SK-N-MC (cell line): ENCODE measurements at regions not wholly inside any gene's neighbourhood (a gene's known extent, or its start where the extent isn't known, plus 50 kb on each side); places are given as distances from the start of the nearest gene placed in this dataset.

ENCODE experiments used
- DNase-seq: peaks from one replicate; pipeline ENCODE4 v3.0.0-alpha.2; 2011; ENCODE audit warnings: low read depth, low spot score
- H3K27ac ChIP-seq: fragments of 200-600 bp; sonication (generic); 2 replicates; pipeline ENCODE4 v1.5.1; 2016; ENCODE audit warnings: mixed run types
- H3K36me3 ChIP-seq: fragments of 200-600 bp; sonication (generic); 2 replicates; pipeline ENCODE4 v1.6.1; 2017; ENCODE audit warnings: antibody characterized with exemption, low read length, mixed read lengths; ENCODE audit not compliant: insufficient read depth
- H3K4me3 ChIP-seq: fragments of 200-600 bp; sonication (generic); 2 replicates; pipeline ENCODE4 v1.5.1; 2016
- H3K9ac ChIP-seq: fragments of 200-600 bp; sonication (generic); 2 replicates; pipeline ENCODE4 v1.8.0; 2017; ENCODE audit warnings: mixed run types, mixed read lengths; ENCODE audit not compliant: insufficient read length
- H3K9me3 ChIP-seq: fragments of 200-600 bp; sonication (generic); 2 replicates; pipeline ENCODE4 v1.6.1; 2017; ENCODE audit warnings: low read depth, mild to moderate bottlenecking, antibody characterized with exemption, low read length, moderate library complexity, mixed read lengths
- EZH2 ChIP-seq: fragments of 200-600 bp; sonication (generic); IDR thresholded peaks from one replicate; pipeline ENCODE4 v1.6.1; 2017; ENCODE audit warnings: antibody characterized with exemption
- FOXP2 ChIP-seq: optimal IDR thresholded peaks from 2 replicates; pipeline ENCODE3; 2011; ENCODE audit warnings: mild to moderate bottlenecking, moderate library complexity; ENCODE audit not compliant: insufficient read depth; ENCODE audit errors: extremely low read length, control extremely low read depth
- POLR2AphosphoS5 ChIP-seq: IDR thresholded peaks from 2 replicates; pipeline ENCODE4 v1.6.1; 2012; ENCODE audit warnings: mild to moderate bottlenecking, low read depth, low read length, borderline replicate concordance

DNA sequence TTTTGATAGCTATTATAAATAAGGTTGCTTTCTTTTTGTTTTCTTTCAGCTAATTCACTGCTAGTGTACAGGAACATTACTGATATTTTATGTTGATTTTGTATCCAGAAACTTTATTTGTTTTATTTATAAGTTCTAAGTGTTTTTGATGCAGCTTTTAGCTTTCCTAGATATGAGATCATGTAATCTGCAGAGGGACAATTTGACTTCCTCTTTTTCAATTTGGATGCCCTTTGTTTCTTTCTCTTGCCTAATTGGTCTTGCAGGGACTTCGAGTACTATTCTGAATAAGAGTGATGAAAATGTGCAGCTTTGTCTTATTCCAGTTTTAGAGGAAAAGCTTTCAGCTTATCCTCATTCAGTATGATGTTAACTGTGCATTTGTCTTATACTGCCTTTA lies 643.4 kb upstream of the CDH2 start:
- TF ChIP-seq FOXP2 (no peak), POLR2AphosphoS5 (no peak), EZH2 (no peak)
- Histone ChIP-seq H3K4me3 (no peak overlapping the region), H3K36me3 (no peaks in the 10 kb centered on the region), H3K9ac (no peak overlapping the region), H3K9me3 (no peaks in the 10 kb centered on the region), H3K27ac (no peak overlapping the region)
- DNase-seq: no peak

DNA sequence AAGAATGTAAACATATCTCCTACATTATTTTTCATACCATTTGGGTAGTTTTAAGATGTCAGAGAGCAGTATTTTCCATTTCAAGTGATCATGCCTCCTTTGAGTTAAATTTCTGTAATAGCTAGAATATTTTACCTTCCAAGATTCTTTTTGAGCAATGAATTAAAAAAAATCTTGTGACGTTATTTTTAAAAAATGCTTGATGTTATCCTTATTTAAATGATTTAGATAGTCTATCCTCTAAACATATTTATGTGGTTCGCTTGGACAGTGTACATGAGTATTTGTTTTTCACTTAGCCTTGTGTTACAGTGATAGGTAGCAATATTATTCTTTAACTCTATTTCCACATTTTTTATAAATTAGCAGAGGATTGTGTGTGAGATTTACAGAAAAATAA lies 639.2 kb upstream of the CDH2 start:
- H3K9me3 ChIP-seq: no peaks in the 10 kb centered on the region
- H3K9ac ChIP-seq: no peak overlapping the region
- TF ChIP-seq FOXP2 (no peak), POLR2AphosphoS5 (no peak), EZH2 (no peak)
- DNase-seq: no peak
- H3K36me3 ChIP-seq: no peaks in the 10 kb centered on the region
- H3K27ac ChIP-seq: no peak overlapping the region
- no peak overlapping the region for H3K4me3 ChIP-seq

GRCh38 chr18:28814365-28814764 lies 637.4 kb upstream of the CDH2 start:
- Histone ChIP-seq H3K9me3 (no peaks in the 10 kb centered on the region), H3K4me3 (no peak overlapping the region), H3K27ac (no peak overlapping the region), H3K9ac (no peak overlapping the region), H3K36me3 (no peaks in the 10 kb centered on the region)
- no peak for TF ChIP-seq POLR2AphosphoS5
- TF ChIP-seq FOXP2: no peak
- no peak for TF ChIP-seq EZH2
- no peak for DNase-seq

GRCh38 chr18:28808373-28808772 lies 631.4 kb upstream of the CDH2 start:
- no peak for TF ChIP-seq EZH2
- Histone ChIP-seq H3K36me3 (no peaks in the 10 kb centered on the region), H3K9ac (no peak overlapping the region), H3K4me3 (no peak overlapping the region), H3K27ac (no peak overlapping the region), H3K9me3 (no peaks in the 10 kb centered on the region)
- DNase-seq: no peak

DNA sequence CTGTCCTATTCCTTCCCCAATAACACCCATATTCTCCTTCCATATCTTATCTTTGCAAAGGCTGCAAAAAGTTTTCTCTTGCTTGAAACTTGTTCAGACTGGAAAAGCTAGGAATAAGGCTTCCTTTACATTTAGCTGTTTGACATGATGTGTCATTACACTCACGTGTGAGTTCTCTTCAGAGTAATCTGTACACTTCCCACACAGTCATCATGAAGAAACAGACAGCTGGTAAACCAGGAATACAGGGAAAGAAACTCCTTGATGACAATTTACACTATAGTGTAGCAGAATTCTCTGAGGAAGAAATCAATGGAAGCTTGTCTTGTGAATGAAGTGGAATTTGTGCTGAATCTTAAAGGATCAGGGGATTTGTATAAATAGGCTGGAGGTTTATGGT lies 628.6 kb upstream of the CDH2 start:
- Histone ChIP-seq H3K36me3 (no peaks in the 10 kb centered on the region), H3K9me3 (no peaks in the 10 kb centered on the region), H3K9ac (no peak overlapping the region), H3K27ac (no peak overlapping the region), H3K4me3 (no peak overlapping the region)
- TF ChIP-seq EZH2 (no peak), POLR2AphosphoS5 (no peak), FOXP2 (no peak)
- no peak for DNase-seq

- no peak for DNase-seq
- TF ChIP-seq FOXP2: no peak
- no peak for TF ChIP-seq POLR2AphosphoS5
- no peak overlapping the region for H3K9ac ChIP-seq
- H3K27ac ChIP-seq: no peak overlapping the region
- H3K9me3 ChIP-seq: no peaks in the 10 kb centered on the region
- no peak overlapping the region for H3K4me3 ChIP-seq
- no peaks in the 10 kb centered on the region for H3K36me3 ChIP-seq
Observed at GRCh38 chr18:28804512-28805202, 627.7 kb upstream of the CDH2 start.

- H3K27ac ChIP-seq: no peak overlapping the region
- no peak for DNase-seq
- no peak overlapping the region for H3K4me3 ChIP-seq
- TF ChIP-seq FOXP2 (no peak), POLR2AphosphoS5 (no peak), EZH2 (no peak)
- H3K9me3 ChIP-seq: no peaks in the 10 kb centered on the region
- H3K36me3 ChIP-seq: no peaks in the 10 kb centered on the region
- H3K9ac ChIP-seq: no peak overlapping the region
Observed at GRCh38 chr18:28802546-28802945, 625.6 kb upstream of the CDH2 start.

DNA sequence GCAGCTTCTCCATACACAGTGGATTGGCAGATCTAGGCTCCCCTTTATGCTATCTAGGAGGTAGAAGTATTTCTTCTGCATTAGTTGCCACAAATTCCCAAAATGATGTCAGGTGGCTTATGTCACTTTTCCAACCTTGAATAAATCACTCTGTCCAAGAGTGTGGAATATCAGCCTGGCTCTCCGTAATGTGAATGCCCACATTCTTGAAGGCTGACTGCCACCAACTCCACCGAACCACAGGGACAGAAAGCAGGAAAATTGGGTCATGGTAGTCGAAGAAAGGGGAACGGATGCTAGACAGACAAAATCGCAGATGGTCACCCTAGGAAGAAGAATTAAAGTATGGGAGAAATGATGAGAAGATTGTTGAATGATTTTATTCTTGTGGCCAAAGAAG lies 624.9 kb upstream of the CDH2 start:
- Histone ChIP-seq H3K36me3 (no peaks in the 10 kb centered on the region), H3K9ac (no peak overlapping the region), H3K9me3 (no peaks in the 10 kb centered on the region), H3K27ac (no peak overlapping the region), H3K4me3 (no peak overlapping the region)
- DNase-seq: no peak
- TF ChIP-seq EZH2: no peak
- no peak for TF ChIP-seq FOXP2
- TF ChIP-seq POLR2AphosphoS5: no peak

- no peak for TF ChIP-seq EZH2
- no peak for TF ChIP-seq POLR2AphosphoS5
- TF ChIP-seq FOXP2: no peak
- H3K36me3 ChIP-seq: no peaks in the 10 kb centered on the region
- H3K4me3 ChIP-seq: no peak overlapping the region
- no peak for DNase-seq
- H3K9me3 ChIP-seq: no peaks in the 10 kb centered on the region
- H3K9ac ChIP-seq: no peak overlapping the region
- H3K27ac ChIP-seq: no peak overlapping the region
Observed at GRCh38 chr18:28794459-28795245, 617.7 kb upstream of the CDH2 start.
